ENCODE measurements at regions not wholly inside any gene's neighbourhood (a gene's known extent, or its start where the extent isn't known, plus 50 kb on each side); places are given as distances from the start of the nearest gene placed in this dataset.

- TF ChIP-seq REST (IDR thresholded peaks at IDR 0.05; ENCODE audit: insufficient replicate concordance, low read depth) (no peak), CTCF (IDR thresholded peaks at IDR 0.05; ENCODE audit: insufficient read depth, low read length) (no peak)
Measured at GRCh38 chr18:55138401-55138800, 179.1 kb upstream of the CCDC68 start.
